Upper lobe of left lung (tissue), 4 donors: ENCODE measurements at regions not wholly inside any gene's neighbourhood (a gene's known extent, or its start where the extent isn't known, plus 50 kb on each side); places are given as distances from the start of the nearest gene placed in this dataset.

Source experiments
- EP300 ChIP-seq, 4 donors: sonication (generic); formaldehyde crosslinking; IDR thresholded peaks; one replicate each; pipeline ENCODE4 v1.5.1; 2017; ENCODE audit warnings: antibody characterized with exemption in 4 of 4, control low read depth in 2 of 4
- POLR2A ChIP-seq, 4 donors: fragments of 450-650 bp; IDR thresholded peaks; one replicate each; pipeline ENCODE4 v1.5.1; 2016 to 2017; ENCODE audit warnings: antibody characterized with exemption in 4 of 4, mild to moderate bottlenecking in 2 of 4
- POLR2AphosphoS5 ChIP-seq, 2 donors: sonication (generic); formaldehyde crosslinking; IDR thresholded peaks; one replicate each; pipeline ENCODE4 v1.5.1; 2017; ENCODE audit warnings: antibody characterized with exemption in 2 of 2
- TF ChIP-seq, protein P1 (sequence below), 6 experiments: fragments of 450-650 bp in 4 of 6; fragments of 200-600 bp in 2 of 6; sonication (generic) in 2 of 6; IDR thresholded peaks; one replicate each; pipeline ENCODE4 v1.5.1; 2016 to 2019; ENCODE audit warnings: antibody characterized with exemption in 6 of 6

GRCh38 chr2:154614906-154615305 lies 83.6 kb upstream of the KCNJ3 start:
- no peak for TF ChIP-seq POLR2A (IDR thresholded peaks at IDR 0.05)
- TF ChIP-seq, protein P1, sequence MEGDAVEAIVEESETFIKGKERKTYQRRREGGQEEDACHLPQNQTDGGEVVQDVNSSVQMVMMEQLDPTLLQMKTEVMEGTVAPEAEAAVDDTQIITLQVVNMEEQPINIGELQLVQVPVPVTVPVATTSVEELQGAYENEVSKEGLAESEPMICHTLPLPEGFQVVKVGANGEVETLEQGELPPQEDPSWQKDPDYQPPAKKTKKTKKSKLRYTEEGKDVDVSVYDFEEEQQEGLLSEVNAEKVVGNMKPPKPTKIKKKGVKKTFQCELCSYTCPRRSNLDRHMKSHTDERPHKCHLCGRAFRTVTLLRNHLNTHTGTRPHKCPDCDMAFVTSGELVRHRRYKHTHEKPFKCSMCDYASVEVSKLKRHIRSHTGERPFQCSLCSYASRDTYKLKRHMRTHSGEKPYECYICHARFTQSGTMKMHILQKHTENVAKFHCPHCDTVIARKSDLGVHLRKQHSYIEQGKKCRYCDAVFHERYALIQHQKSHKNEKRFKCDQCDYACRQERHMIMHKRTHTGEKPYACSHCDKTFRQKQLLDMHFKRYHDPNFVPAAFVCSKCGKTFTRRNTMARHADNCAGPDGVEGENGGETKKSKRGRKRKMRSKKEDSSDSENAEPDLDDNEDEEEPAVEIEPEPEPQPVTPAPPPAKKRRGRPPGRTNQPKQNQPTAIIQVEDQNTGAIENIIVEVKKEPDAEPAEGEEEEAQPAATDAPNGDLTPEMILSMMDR (IDR thresholded peaks at IDR 0.05), result no peak
- TF ChIP-seq POLR2AphosphoS5 (IDR thresholded peaks at IDR 0.05), result no peak
- TF ChIP-seq EP300 (IDR thresholded peaks at IDR 0.05), result no peak
